Occipital lobe (tissue), 1 donor: ENCODE measurements at regions not wholly inside any gene's neighbourhood (a gene's known extent, or its start where the extent isn't known, plus 50 kb on each side); places are given as distances from the start of the nearest gene placed in this dataset.
"Not testable (repeated sequence)": the region's sequence is repeated elsewhere in the genome, so short reads cannot be mapped to it uniquely, and the experiment has no call there.

Source experiments
- DNase-seq: peaks from one replicate; lab custom pipeline; 2025; lab: John Stamatoyannopoulos, UW

DNA sequence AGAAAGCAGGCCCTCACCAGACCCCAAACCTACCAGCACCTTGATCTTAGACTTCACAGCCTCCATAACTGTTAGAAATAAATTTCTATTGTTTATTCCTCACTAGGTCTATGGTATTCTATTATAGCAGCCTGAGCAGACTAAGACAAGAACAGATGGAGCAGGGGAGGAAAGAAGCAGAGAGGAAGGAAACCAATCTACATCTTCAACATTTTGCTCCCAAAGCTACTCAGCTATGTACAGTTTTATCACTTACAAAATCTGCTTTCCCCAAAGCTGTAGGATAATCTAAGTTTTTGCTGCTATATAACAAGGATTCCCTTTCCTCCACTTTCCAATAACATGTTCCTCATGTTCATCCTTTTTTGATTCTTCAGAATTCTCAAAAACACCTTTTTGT, 274.4 kb upstream of the CHAC2 start:
- DNase-seq: no peak

DNA sequence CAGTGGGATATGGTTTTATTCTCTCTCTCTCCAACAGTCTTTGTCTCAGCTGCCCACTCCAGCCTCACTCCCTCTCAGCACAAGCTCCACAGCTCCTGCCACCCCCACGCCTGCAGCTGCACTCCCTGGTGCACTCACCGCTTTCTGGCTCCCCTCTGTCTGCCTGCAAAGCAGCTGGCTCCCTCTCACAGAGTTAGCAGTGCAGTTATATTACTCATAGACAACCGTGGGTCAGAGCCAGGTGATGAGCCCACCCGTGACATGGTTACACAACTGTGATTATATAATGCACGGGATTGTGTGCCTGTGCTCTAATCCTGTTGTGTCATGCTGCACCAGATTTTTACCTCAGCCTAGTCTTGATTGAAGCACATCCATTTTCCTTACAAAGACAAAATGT, 276.9 kb upstream of the CHAC2 start:
- peak; percentile 87 for DNase-seq

DNA sequence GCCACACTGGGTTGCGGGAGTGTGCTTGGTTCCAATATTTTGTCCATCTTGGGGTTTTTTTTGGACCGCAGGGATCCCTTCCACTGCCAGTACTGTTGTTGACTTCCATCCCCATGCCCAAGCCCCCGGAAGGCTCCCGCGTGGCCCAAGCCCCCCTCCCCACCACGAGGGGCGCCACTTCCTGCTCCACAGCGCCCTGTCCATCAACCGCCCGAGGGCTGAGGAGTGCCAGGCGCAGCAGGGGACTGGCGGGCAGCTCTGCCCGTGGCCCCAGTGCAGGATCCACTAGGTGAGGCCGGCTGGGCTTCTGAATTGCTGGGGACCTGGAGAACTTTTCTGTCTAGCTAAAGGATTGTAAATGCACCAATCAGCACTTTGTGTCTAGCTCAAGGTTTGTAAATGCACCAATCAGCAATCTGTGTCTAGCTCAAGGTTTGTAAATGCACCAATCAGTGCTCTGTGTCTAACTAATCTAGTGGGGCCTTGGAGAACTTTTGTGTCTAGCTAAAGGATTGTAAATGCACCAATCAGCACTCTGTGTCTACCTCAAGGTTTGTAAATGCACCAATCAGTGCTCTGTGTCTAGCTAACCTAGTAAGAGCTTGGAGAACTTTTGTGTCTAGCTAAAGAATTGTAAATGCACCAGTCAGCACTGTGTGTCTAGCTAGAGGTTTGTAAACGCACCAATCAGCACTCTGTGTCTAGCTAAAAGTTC, 281.3 kb upstream of the CHAC2 start:
- not testable (repeated sequence) for DNase-seq

- no peak for DNase-seq
Observed at GRCh38 chr2:53485021-53485728, 282.4 kb upstream of the CHAC2 start.

DNA sequence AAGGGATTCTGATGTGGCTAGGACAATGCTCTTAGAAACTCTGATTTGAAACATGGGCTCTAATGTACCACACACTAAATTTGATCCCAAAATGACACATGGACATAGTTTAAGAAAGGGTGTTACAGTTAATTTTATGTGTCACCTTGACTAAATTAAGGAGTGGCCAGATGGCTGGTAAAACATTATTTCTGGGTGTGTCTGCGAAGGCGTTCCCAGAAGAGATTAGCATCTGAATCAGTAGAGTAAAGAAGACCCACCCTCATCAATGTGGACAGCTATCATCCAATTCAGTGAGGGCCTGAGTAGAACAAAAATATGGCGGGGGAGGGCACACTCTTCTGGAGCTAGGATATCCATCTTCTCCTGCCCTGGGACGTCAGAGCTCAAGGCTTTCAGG, 283.1 kb upstream of the CHAC2 start:
- no peak for DNase-seq

DNA sequence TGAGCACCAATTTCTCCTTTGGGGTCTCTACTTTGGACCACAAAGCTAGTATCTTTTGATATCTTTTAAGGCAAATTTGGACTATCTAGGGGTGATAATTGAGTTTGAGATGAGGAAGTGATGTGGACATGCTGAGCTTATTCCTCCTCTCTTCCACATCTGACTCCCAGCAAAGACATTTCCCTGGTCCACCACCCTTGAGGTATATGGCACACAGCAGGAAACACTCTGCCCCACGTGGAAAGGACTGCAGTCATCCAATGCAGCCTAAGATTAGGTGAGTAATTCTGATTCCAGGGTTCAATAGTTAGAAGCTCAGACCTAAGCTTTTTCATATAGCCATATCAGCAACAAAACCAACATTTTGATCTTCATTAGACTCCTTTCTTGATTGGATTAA, 290.1 kb upstream of the CHAC2 start:
- DNase-seq: no peak

DNA sequence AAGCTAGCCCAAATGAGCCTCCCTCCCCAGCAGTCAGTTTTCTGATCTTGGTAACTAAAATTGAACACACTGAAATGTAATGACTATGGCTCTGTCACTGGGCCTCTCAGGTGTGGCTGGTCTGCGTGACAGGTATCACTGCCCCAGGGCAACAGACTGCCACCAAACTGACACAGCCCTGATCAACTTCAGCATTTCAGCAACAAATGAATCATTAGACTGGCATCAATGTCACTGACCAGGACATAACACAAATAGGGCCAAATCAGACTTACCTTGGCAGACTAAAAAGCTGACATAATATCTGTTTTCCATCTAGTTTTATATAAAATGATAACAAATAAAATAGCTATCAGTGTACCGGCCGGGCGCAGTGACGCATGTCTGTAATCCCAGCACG, 290.8 kb upstream of the CHAC2 start:
- DNase-seq: no peak

DNA sequence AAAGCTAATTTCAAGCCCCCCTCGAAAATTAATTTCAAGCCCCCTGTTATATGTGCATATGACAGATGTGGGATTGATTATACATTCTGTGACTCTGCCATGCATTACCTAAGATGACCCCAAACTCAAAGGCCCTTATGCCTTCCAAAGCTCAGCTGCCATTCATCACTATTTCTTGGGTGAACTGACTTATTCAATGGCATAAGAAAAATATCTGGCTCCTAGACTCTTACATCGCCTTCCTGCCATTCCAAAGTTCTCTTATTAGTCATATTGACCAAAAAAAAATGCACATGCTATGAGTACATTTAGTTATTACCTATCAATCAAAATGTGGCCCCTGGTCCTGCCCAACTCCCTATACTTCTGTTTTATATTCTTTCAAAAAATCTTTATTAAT, 291.8 kb upstream of the CHAC2 start:
- no peak for DNase-seq

DNA sequence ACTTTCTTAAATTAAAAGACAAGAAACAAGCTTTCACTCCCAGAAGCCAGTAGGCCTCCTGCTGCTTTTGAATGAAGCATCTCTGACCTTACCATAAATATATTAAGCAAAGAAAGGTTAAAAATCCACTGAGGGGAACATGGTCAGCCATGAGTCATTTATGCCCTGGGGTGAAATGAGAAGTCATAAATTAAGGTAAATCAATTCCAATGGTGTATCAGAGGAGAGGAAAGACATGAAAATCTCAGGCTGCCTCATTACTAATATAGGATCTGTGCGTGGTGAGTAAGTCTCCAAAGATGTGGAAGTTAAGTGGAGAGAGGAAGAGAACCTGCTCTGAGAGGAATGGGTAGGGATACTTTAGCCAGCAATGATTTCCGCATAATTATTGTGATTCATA, 292.3 kb upstream of the CHAC2 start:
- DNase-seq: no peak

DNA sequence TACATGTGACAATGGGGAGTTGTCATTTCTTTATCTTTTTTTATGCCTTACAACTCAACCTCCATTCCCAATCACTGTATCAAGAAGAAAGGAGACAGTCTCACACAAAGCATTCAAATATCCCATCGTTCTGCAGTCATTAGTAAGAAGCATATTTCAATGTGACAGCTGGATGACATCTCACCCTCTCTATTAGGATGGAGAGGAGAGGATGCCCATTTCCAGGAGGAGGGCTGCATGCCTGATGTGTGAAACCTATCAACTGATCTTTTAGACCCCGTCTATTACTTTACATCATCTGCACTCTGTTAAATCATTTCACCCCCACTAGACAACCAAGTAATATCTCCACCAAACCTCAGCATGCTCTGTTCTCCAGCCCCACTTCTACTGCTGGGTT, 292.7 kb upstream of the CHAC2 start:
- DNase-seq: no peak

GRCh38 chr2:53473775-53474311, 293.8 kb upstream of the CHAC2 start:
- no peak for DNase-seq

GRCh38 chr2:53473236-53473635, 294.4 kb upstream of the CHAC2 start:
- no peak for DNase-seq

GRCh38 chr2:53467467-53468180, 300.0 kb upstream of the CHAC2 start:
- no peak for DNase-seq

GRCh38 chr2:53463806-53464726, 303.5 kb upstream of the CHAC2 start:
- no peak for DNase-seq

GRCh38 chr2:53460937-53461336, 306.7 kb upstream of the CHAC2 start:
- no peak for DNase-seq

GRCh38 chr2:53460347-53460746, 307.3 kb upstream of the CHAC2 start:
- no peak for DNase-seq

GRCh38 chr2:53455094-53455493, 312.5 kb upstream of the CHAC2 start:
- no peak for DNase-seq

DNA sequence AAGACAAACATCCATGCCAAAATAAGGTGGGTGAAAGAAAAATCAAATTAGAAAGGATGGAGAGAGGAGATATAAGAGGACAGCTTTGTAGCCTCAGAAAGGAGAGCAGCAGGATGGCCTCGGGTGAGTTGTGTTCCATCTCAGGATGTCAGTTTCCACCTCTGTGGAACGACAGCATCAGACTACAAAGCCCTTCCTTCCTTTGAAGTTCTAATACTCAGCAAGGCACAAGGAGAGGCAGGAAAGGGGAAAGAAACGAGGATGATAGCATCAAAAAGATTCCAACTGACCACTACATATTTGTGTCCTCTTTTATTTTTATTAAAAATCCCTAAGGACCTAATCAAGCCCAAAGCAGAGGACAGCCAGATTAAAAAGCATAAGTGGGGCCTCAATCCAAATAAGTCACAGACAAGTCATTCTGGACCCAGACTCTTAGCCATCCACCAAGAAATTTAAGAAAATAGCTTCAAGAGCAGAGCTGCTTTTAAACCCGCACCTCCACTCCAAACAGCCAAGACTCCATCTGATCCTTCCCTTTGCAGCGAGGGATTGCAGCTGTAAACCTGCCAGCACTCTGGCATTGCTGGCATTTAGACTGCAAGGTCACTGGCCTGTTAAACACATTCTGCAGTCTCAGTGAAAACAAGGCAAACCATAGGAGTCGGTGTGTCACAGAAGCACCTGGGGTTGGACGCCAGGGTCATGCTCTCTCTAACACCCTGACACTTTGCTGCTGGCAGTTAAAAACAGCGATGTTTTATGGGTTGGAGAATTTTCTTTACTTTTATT, 314.5 kb upstream of the CHAC2 start:
- no peak for DNase-seq

DNA sequence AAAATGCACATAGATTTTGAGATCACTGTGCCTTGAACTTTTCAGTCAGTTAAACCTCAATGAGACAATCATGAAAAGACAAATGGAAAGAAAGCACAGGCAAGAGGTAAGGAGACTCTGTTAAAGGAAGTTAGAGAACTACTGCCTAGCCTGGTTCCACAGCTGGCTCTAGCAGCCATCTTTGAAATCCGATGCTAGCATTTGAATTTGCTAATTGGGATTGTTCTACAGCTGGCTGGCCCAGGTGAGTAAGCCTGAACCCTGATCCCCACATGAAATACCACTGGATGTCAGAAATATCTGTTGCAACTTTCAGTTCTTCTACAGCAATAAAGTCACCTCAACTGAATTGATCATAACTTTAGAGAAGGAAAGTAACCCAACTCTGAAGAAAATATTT, 315.2 kb upstream of the CHAC2 start:
- DNase-seq: no peak

DNA sequence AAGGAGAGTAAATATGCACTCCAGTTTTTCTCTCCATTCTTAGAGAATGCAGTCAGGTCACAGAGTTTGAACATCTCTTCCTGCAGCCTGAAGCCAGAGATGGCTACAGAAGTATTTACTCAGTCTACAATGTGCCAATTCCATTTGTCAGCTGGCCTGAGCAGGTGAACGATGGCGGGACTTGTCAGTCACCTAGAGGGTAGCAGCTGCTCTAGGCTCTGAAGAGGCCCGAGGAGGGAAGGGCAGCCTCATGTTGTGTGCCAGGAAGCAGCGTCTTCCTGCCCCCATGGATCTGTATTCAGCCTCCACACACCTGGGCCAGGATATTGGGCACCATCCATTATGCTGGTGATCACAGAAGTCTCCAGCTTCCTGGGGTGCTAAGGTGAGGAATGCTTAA, 316.7 kb upstream of the CHAC2 start:
- no peak for DNase-seq

GRCh38 chr2:53448591-53448990, 319.0 kb upstream of the CHAC2 start:
- DNase-seq: no peak
